Naive thymus-derived CD8-positive, alpha-beta T cell (primary cell): ENCODE measurements at regions not wholly inside any gene's neighbourhood (a gene's known extent, or its start where the extent isn't known, plus 50 kb on each side); places are given as distances from the start of the nearest gene placed in this dataset.

Experiments
- ATAC-seq, 2 donors: fragments of 150-1000 bp; cut with Tn5 transposase in 1 of 2; sonication (Bioruptor Pico), chemical (Tn5 transposase) in 1 of 2; 1 replicate in 1 of 2; 2 replicates in 1 of 2; pipeline ENCODE4 v1.10.0; 2021; ENCODE audit warnings: mild to moderate bottlenecking in 2 of 2, moderate library complexity in 2 of 2
- POLR2A ChIA-PET: fragments of 350-600 bp; sonication (Branson Sonifier 250); formaldehyde crosslinking; loops from one replicate; lab custom pipeline; 2021; ENCODE audit warnings: antibody characterized with exemption; lab: Charles Lee
- DNase-seq, 10 donors: peaks; one replicate each; pipeline versions ENCODE4 v3.0.0 to v3.0.0-alpha.2; 2020 to 2022
- H3K27ac Mint-ChIP-seq, 10 donors: one replicate each; pipeline ENCODE4 v1.8.0; 2020 to 2022; ENCODE audit warnings: mild to moderate bottlenecking in 10 of 10, mixed read lengths in 10 of 10, moderate library complexity in 4 of 10, inconsistent platforms in 1 of 10
- H3K27me3 Mint-ChIP-seq, 5 donors: one replicate each; pipeline ENCODE4 v1.8.0; 2021 to 2022; ENCODE audit warnings: mixed read lengths in 5 of 5
- H3K36me3 Mint-ChIP-seq, 3 donors: one replicate each; pipeline ENCODE4 v1.8.0; 2020 to 2022; ENCODE audit warnings: mixed read lengths in 3 of 3, mild to moderate bottlenecking in 2 of 3, inconsistent platforms in 1 of 3
- H3K4me1 Mint-ChIP-seq, 4 donors: one replicate each; pipeline ENCODE4 v1.8.0; 2021 to 2022; ENCODE audit warnings: mixed read lengths in 4 of 4
- H3K4me3 Mint-ChIP-seq, 10 donors: one replicate each; pipeline ENCODE4 v1.8.0; 2020 to 2022; ENCODE audit warnings: mild to moderate bottlenecking in 10 of 10, mixed read lengths in 10 of 10, moderate library complexity in 6 of 10, inconsistent platforms in 1 of 10
- H3K9me3 Mint-ChIP-seq, 9 donors: one replicate each; pipeline ENCODE4 v1.8.0; 2020 to 2022; ENCODE audit warnings: mixed read lengths in 9 of 9, mild to moderate bottlenecking in 3 of 9, inconsistent platforms in 1 of 9, moderate library complexity in 1 of 9

- Mint-ChIP-seq H3K36me3 (no peaks in the 10 kb centered on the region), H3K4me1 (no peaks in the 10 kb centered on the region), H3K4me3 (no peak overlapping the region), H3K27me3 (no peaks in the 10 kb centered on the region), H3K9me3 (peaks cover 0 to 9% (median 0%) of the 10 kb centered on the region in 9 donors), H3K27ac (no peak overlapping the region)
- ATAC-seq (no peak), DNase-seq (no peak)
- POLR2A ChIA-PET, result no interaction called here
These were observed 89.0 kb upstream of the TENT5D start for GRCh38 chrX:80331285-80331684.

- Mint-ChIP-seq H3K4me1 (no peaks in the 10 kb centered on the region), H3K9me3 (peaks cover 0 to 9% (median 0%) of the 10 kb centered on the region in 9 donors), H3K36me3 (no peaks in the 10 kb centered on the region), H3K27ac (no peak overlapping the region), H3K27me3 (no peaks in the 10 kb centered on the region), H3K4me3 (peak overlapping the region in 2 of 10 donors; percentile 22 to 42)
- POLR2A ChIA-PET, result no interaction called here
- ATAC-seq (no peak), DNase-seq (no peak)
These were observed 85.7 kb upstream of the TENT5D start for GRCh38 chrX:80334583-80334982.

DNA sequence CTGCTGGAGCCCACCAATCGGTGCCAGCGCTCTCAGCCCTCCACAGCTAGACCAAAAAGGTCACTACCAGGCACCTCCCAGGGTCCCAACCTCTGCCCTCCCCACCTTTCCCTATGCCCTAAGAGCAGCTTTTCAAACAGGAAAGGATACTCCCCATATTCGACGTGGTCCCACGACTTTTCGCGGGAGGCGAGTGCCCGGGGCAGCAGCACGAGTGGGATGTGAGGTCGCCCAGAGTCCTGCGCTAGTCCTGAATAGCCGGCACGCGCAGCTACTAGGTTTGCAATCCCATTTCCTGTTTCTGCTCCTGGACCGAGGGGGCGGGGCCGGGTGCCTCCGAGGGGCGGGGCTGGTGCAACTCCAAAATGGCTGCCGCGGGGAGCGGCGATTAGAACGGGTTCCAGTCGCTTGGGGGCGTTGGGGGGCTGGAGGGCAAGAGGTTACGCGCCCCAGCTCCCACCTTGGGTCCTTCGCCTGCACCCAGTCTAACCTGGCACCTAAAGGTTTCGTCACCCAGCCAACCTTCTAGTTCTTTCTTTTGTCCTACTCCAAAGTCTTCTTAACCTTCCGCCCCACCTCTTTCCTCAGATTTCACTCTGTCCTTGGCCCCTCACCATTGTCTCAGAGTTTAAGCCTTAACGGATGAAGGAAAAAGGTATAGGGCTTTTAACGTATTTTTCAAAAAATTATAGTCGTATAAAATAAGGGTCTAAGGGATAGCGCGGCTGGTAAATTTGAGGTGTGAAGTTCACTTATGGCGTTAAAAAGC is 85.0 kb upstream of the TENT5D start:
- Mint-ChIP-seq H3K4me1 (no peaks in the 10 kb centered on the region), H3K9me3 (peaks cover 0 to 9% (median 0%) of the 10 kb centered on the region in 9 donors), H3K36me3 (no peaks in the 10 kb centered on the region), H3K27me3 (no peaks in the 10 kb centered on the region), H3K4me3 (peak overlapping the region in 4 of 10 donors; percentile 19 to 42 (median 22)), H3K27ac (no peak overlapping the region)
- DNase-seq, result peak in 1 of 10 donors; percentile 0
- POLR2A ChIA-PET, result no interaction called here
- ATAC-seq, result no peak

GRCh38 chrX:80354966-80355465 is 65.2 kb upstream of the TENT5D start:
- Mint-ChIP-seq H3K27ac (no peak overlapping the region), H3K36me3 (no peaks in the 10 kb centered on the region), H3K27me3 (peaks cover 0 to 3% (median 0%) of the 10 kb centered on the region in 5 donors), H3K4me1 (no peaks in the 10 kb centered on the region), H3K4me3 (no peak overlapping the region), H3K9me3 (peaks cover 0 to 16% (median 4%) of the 10 kb centered on the region in 9 donors)
- POLR2A ChIA-PET, result no interaction called here
- DNase-seq (no peak), ATAC-seq (no peak)
